NCI-H2029 treated with DMSO at 0.1 percent for 48 hours (cell line): ENCODE measurements at regions not wholly inside any gene's neighbourhood (a gene's known extent, or its start where the extent isn't known, plus 50 kb on each side); places are given as distances from the start of the nearest gene placed in this dataset.

ENCODE experiments used
- DNase-seq: peaks from one replicate; lab custom pipeline; 2025; lab: John Stamatoyannopoulos, UW

DNA sequence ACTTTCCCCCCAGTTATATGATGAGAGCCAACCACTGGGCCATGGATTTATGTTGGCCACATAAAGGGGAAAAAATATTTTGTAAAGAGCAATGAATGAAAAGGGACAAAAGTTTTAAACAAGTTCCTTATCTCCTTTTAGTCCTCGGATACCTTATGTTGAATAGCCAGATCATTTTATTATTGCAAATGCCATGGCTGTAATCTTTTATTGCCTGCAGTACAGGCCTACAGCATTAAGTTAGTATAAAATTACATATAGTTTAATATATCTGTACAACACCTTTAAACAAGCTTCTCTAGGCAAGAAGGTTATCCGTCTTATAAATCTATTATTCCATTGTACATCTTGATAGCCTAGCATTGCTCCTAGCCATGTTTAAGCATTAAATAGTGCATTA lies 93.9 kb upstream of the SLC35B3 start:
- no peak for DNase-seq

DNA sequence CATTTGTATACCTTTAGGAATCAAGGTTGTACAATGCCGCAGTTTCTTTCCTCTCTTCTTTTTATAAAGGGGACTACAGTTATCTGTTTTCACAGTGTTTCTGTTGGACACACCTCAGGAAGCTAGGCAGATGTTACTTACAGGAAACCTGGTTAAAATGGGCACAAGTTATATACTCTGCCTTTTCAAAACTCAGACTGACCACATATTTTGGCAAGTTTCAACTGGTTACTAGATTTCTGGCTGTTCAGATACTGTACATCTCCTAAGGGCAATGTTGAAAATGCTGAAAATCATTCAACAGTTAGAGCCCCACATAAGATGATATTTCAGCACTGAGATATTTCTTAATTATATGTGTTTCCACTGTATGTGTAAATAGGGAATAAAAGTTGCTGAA lies 92.5 kb upstream of the SLC35B3 start:
- no peak for DNase-seq

DNA sequence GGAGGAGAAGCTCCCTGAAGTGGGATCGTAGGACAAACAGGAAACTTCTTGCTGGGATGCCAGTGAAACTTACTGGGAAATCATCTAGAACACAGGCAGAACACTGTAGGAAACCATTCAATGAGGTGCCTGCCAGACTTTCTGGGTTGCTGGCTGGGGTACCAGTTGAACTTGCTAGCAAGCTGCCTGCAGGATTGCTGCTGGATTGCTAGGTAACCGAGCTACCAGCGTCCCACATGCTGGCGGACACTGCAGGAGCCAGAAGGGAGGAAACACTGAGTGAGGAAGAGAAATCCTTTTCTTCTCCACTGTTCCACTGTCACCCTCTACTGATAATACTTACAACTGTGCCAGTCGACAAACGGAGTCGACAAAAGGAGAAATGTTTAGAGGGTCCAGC lies 91.3 kb upstream of the SLC35B3 start:
- DNase-seq, result no peak

DNA sequence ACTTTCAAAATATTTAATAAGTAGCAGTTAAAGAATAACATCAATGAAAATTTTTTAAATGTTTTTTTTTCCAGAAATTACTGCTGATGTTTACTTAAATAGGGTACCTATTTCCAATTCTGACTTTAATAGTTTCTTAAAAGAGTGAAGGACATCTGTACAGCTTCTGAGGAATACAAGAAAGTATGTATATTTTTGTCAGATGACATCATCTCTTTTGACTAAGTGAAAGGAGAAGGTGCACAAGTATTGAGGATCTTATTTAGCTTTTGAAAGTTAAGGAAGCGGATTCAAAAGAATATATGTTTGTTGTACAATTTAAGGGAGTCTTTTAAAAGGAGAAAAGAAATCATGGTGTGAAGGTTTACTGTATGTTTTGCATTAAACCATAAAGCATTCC lies 90.0 kb upstream of the SLC35B3 start:
- DNase-seq, result no peak

DNA sequence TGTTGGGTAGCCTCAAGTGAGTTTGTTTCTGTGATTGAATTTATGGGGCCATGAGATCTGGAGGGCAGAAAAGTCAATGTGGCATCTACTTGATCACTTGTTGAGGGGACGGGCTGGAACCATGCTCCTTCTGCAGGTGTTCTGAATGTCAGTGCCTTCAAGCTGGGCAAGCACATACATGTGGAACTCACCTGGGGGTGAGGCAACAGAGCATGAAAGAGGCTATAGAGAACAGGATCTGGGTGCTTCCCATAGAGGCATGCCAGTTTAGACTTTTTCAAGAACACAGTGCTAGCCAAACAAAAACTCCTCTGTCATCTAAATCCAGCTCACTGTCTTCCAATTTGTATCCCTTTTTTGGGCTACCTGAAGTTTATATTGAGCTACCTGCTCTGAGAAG lies 77.8 kb upstream of the SLC35B3 start:
- no peak for DNase-seq

DNA sequence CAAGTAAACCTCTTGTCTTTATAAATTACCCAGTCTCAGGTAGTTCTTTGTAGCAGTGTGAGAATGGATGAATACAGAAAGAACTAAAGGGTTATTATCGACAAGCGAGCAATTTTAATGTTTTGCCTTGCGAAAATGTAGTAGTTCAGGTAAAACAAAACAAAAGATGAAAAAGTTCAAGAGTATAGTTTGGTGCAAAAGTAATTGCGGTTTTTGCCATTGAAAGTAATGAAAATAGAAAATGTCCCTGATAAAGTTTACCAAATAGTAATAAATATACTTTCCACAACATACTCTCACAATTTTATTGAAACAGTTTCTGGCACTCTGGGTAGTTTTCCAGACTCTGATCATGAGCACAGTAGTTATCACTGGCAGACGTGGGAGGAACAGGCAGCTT lies 71.9 kb upstream of the SLC35B3 start:
- no peak for DNase-seq

DNA sequence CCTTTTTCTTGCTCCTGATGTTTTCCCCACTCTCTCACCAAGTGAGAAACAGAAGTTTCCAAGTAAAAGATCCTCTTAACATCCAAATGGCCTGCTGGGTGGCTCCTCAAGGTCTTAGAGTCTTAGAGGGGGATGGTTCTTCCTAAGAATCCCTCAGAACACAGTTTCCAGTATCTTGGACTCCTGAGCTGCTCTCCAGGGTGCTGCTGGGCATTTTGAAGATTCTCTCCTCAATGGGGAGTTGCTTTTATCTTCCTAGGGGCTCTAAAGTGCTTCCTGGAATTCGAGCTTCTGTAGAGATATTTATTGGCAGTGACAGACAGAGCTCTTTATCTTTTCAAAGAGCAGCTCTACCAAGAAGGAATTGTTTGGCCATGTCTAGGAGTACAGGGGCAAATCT lies 70.8 kb upstream of the SLC35B3 start:
- DNase-seq, result no peak

DNA sequence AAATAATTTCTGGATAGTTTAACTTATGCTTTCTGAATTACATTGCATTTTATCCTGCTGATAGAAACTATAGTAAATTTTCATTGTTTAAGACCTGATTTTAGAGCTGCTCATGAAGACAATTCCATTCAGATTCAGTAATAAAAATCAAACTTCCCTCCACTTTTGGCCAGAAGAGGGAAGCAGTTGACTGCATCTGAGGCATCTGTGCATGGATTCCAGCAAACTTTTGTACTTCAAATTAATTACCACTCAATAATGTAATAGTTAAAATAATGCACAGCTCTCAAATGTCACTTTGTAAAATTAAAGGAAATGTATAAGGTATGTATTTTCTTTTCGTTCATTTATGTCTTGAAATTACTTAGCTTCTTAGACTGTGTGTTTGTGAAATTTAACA lies 64.2 kb upstream of the SLC35B3 start:
- no peak for DNase-seq

DNA sequence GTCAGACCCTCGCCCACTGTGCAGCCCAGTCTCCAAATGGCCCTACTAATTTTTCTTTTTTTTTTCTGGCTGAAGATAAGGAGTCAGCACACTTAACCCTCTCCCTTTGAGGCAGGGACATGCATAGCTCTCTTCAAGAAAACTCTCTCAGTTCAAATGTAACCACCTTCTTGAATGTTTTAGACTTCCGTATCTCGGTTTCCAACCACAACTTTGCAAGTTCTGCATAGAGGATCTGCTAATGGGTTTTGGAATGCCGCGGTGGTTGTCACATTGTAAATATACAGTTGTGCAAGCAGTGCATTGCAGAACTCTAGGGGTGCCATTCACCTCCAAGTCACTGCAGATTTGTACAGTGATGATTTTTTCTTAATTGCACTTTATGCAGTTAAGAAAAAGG lies 59.4 kb upstream of the SLC35B3 start:
- DNase-seq, result no peak

DNA sequence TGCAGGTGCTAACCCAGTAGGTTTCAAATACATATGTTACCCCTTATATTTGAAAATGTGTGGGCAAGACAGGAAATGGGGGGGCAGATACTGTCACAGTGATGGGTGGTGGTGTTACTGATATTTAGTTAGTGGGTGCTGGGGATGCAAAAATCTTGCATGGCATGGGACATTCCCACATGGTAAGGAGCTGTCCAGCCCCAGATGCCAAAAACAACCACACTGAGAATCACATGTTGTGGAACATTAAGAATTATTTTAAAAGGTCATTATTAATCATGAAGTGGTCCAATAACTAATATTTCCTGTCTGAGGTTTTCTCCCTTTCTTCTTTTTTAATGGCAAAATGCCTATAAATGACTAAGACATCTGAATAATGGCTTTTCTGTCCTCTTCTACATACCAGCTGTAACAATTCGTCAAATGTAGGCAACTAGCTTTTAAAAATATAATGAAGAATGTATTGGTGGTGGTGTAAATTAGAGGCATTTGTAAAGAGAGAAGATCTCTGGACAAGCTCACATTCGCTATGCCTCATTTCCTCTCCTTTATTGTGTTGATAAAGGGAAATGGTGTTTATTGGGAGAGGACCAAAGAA lies 57.3 kb upstream of the SLC35B3 start:
- no peak for DNase-seq
